T-helper 2 cell treated with Interferon-gamma antibody and Interleukin-4, amounts not matched to agents 5 μg/mL and 100 μg/mL, for 36 hours (primary cell): ENCODE measurements at regions not wholly inside any gene's neighbourhood (a gene's known extent, or its start where the extent isn't known, plus 50 kb on each side); places are given as distances from the start of the nearest gene placed in this dataset.

Source experiments
- DNase-seq: peaks from one replicate; pipeline ENCODE4 v3.0.0; 2021; ENCODE audit warnings: low spot score
- H3K27ac Mint-ChIP-seq: one replicate; pipeline ENCODE4 v1.8.0; 2021; ENCODE audit warnings: mild to moderate bottlenecking, mixed read lengths
- H3K27me3 Mint-ChIP-seq: one replicate; pipeline ENCODE4 v1.8.0; 2021; ENCODE audit warnings: low read depth, mixed read lengths
- H3K36me3 Mint-ChIP-seq: one replicate; pipeline ENCODE4 v1.8.0; 2021; ENCODE audit warnings: low read depth, mixed read lengths
- H3K4me1 Mint-ChIP-seq: one replicate; pipeline ENCODE4 v1.8.0; 2021; ENCODE audit warnings: low read depth, mixed read lengths
- H3K4me3 Mint-ChIP-seq: one replicate; pipeline ENCODE4 v1.8.0; 2022; ENCODE audit warnings: mild to moderate bottlenecking, moderate library complexity, mixed read lengths
- H3K9me3 Mint-ChIP-seq: one replicate; pipeline ENCODE4 v1.8.0; 2021; ENCODE audit warnings: mixed read lengths

DNA sequence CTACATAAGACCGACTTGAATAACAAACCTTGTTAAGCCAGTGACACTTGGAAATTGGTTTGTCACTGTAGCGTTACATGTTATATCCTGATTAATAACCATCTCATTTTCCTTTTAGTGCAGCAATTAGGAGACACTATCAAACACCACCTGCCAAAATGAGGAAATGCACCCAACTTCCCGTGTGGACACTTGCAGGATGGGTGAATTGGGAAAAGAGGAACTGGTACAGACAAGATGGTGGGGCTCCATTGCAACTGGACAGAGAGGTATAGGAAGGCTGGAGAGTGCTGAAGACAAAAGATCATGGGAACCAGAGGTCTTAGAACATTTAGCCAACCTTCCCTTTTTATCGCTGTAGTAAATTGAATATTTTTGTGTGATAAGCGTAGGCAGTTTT lies 816.3 kb upstream of the HS6ST1 start:
- Mint-ChIP-seq H3K9me3 (no peaks in the 10 kb centered on the region), H3K27ac (no peak overlapping the region), H3K36me3 (no peaks in the 10 kb centered on the region), H3K27me3 (no peaks in the 10 kb centered on the region), H3K4me1 (no peaks in the 10 kb centered on the region), H3K4me3 (no peak overlapping the region)
- DNase-seq: no peak

DNA sequence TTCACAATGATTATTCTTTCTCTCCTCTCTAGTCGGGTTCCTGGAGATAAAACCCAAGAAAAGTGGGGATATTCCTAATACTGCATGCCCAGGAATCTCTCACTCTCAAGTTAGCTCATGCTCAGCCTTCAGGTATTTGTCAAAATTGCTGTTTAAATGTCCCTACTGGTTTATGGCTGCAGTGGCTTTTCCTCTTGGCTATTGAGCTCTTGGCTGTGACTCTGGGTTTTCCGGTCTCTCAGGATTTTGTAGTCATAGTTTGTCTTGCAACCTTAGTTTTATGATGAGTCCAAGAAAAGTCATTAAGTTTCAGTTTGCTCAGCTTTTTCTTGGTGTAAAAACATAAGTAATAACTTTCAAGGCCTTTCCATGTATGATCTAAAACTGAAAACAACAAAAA lies 820.7 kb upstream of the HS6ST1 start:
- H3K36me3 Mint-ChIP-seq: no peaks in the 10 kb centered on the region
- no peaks in the 10 kb centered on the region for H3K9me3 Mint-ChIP-seq
- no peaks in the 10 kb centered on the region for H3K4me1 Mint-ChIP-seq
- H3K4me3 Mint-ChIP-seq: no peak overlapping the region
- no peak overlapping the region for H3K27ac Mint-ChIP-seq
- no peak for DNase-seq
- no peaks in the 10 kb centered on the region for H3K27me3 Mint-ChIP-seq

DNA sequence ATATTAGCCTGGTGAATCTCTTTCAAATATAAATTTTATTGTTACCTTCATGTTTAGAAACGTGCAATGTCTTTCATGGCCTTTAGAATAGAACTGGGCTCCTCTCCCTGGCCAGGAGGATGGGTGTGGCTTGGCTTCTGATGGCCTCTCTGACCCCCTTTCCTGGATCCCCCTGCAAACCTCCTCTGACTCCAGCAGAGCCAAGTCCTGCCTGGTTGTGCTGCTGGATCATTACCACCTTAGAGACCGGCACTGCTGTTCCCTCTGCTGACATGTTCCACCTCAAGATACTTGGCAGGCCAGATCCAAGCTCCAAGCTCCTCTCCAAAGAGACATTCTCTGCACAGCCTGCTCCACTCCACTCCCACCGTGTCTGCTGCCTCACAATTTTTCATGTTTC lies 823.8 kb upstream of the HS6ST1 start:
- H3K27me3 Mint-ChIP-seq: no peaks in the 10 kb centered on the region
- H3K4me3 Mint-ChIP-seq: no peak overlapping the region
- H3K9me3 Mint-ChIP-seq: no peaks in the 10 kb centered on the region
- no peaks in the 10 kb centered on the region for H3K36me3 Mint-ChIP-seq
- no peak for DNase-seq
- H3K27ac Mint-ChIP-seq: no peak overlapping the region
- H3K4me1 Mint-ChIP-seq: no peaks in the 10 kb centered on the region

DNA sequence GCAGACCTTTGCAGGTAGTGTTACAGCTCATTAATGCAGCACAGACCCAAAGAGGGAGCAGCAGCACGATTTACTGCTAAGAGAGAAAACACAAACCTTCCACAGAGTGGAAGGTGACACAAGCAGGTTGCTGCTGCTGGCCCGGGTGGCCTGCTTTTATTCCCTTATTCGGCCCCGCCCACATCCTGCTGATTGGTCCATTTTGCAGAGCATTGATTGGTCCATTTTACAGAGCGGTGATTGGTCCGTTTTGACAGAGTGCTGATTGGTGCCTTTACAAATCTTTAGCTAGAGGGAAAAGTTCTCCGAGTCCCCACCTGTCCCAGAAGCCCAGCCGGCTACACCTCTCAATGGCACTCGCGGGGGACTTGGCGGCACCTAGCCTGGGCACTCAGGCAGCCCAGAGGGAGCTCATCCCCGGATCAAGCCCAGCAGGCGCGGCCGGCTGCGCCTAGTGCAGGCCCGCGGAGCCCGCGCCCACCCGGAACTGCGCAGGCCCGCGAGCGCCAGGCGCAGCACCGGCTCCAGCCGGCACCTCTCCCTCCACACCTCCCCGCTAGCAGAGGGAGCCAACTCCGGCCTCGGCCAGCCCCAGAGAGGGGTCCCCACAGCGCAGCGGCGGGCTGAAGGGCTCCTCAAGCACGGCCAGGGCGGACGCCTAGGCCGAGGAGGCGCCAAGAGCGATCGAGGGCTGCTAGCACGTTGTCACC lies 825.6 kb upstream of the HS6ST1 start:
- Mint-ChIP-seq H3K9me3 (no peaks in the 10 kb centered on the region), H3K36me3 (no peaks in the 10 kb centered on the region), H3K27me3 (no peaks in the 10 kb centered on the region), H3K4me3 (no peak overlapping the region), H3K4me1 (no peaks in the 10 kb centered on the region), H3K27ac (no peak overlapping the region)
- no peak for DNase-seq

DNA sequence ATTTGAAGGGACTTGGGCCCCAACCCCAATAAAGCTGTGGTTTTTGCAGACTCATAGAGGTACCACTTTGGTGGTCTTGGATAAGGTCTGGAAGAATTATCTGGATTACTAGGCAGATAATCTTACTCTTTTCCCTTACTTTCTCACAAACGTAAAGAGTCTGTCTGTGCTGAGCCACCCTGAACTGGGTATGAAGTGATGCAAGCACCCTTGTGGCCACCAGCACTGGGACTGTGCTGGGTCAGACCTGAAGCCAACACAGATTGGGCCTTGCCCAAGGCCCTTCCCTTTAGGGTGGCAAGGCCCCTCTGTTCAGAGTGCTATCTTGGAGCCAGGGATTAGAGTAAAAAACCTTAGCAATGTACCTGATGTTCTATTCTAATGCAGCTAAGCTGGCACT lies 827.0 kb upstream of the RAB6C start:
- Mint-ChIP-seq H3K27ac (no peak overlapping the region), H3K4me1 (no peaks in the 10 kb centered on the region), H3K4me3 (no peak overlapping the region), H3K36me3 (no peaks in the 10 kb centered on the region), H3K9me3 (no peaks in the 10 kb centered on the region), H3K27me3 (no peaks in the 10 kb centered on the region)
- DNase-seq: no peak

DNA sequence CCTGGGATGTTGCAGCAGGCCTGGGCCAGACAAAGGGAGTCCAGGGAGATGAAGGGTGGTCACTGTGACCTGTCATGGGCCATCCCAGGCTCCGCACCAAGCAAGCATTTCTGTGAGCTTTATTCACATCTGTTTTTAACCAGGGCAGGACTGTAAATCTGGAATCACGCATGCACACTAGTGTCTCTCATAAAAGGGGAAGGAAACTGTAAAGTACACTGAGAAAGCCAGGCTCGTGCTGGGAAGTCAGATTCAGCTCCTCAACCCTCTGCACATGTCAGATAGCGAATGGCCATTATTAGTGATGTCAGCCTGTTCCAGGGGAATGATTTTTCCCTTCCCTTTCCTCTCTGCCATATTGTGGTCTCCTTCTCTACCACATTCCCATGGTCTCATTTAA lies 818.6 kb upstream of the RAB6C start:
- H3K27me3 Mint-ChIP-seq: no peaks in the 10 kb centered on the region
- no peaks in the 10 kb centered on the region for H3K4me1 Mint-ChIP-seq
- no peaks in the 10 kb centered on the region for H3K9me3 Mint-ChIP-seq
- DNase-seq: no peak
- no peaks in the 10 kb centered on the region for H3K36me3 Mint-ChIP-seq
- no peak overlapping the region for H3K4me3 Mint-ChIP-seq
- H3K27ac Mint-ChIP-seq: no peak overlapping the region

DNA sequence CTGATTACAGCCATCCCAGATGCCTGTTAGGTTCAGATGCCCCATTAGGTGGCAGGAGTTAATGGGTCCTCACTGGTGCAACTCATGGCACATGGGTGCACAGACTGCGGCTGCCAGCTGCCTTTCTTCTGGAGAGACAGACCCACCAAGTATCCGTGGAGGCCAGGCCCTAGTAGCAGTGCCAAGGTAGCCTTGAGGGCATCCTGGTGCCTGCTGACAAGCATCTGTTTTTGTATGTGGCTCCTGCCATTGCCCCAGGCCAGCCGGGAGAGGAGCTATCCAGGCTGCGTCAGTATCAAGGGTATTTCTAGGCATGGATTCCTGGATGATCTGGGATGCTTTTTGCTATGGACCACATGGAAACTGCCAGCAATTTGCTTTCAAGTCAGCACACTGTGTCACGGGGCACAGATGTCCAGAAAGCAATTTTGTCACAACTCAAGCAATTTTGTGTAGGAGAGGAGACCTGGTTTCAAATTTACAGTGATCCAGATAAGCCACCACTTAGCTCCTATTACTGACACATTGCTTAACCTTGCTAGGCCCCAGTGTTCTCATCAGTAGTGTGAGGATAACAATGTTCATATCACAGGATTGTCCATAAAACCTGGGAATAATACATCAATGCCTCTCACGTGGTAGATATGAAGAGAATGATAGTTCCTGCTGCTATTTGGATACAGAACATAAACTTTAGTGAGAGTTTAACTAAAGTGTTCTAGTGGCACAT lies 815.1 kb upstream of the RAB6C start:
- no peaks in the 10 kb centered on the region for H3K9me3 Mint-ChIP-seq
- no peaks in the 10 kb centered on the region for H3K4me1 Mint-ChIP-seq
- H3K27me3 Mint-ChIP-seq: no peaks in the 10 kb centered on the region
- H3K4me3 Mint-ChIP-seq: no peak overlapping the region
- no peak overlapping the region for H3K27ac Mint-ChIP-seq
- no peaks in the 10 kb centered on the region for H3K36me3 Mint-ChIP-seq
- no peak for DNase-seq

DNA sequence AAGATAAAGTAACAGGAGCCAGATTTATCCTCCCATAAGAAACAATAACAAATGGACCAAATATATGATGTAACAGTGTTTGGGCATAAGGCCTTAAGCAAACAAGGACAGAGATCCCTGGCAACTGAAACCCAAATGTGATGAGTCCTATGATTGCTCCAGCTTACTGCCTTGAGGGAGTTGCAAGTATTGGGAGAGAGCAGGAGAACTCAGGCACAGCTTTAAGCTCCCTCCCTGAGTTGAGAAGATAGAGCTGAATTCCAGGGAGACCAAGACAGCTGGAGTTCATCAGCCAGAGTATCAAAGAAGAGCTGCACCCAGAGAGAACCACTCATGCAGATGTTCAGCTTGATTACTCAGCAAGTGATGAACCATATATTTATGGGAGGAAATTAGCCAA lies 814.5 kb upstream of the RAB6C start:
- Mint-ChIP-seq H3K4me1 (no peaks in the 10 kb centered on the region), H3K4me3 (no peak overlapping the region), H3K27ac (no peak overlapping the region), H3K27me3 (no peaks in the 10 kb centered on the region), H3K9me3 (no peaks in the 10 kb centered on the region), H3K36me3 (no peaks in the 10 kb centered on the region)
- DNase-seq: no peak

DNA sequence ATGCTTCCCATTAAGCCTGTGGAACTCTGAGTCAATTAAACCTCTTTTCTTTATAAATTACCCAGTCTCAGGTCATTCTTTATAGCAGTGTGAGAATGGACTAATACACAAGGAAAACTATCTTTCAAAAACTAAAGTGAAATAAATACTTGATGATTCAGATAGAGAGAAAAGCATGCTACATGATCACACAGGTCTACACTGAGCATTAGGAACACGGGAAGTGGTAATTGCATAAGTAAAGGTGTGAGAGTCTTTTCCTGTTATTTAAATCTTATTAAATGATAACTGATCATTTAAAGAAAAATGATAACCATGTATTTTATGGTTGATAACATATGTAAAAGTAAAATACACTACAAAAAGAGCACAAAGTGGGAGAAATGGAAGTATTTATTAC lies 812.0 kb upstream of the RAB6C start:
- no peak overlapping the region for H3K27ac Mint-ChIP-seq
- H3K4me1 Mint-ChIP-seq: no peaks in the 10 kb centered on the region
- no peaks in the 10 kb centered on the region for H3K27me3 Mint-ChIP-seq

DNA sequence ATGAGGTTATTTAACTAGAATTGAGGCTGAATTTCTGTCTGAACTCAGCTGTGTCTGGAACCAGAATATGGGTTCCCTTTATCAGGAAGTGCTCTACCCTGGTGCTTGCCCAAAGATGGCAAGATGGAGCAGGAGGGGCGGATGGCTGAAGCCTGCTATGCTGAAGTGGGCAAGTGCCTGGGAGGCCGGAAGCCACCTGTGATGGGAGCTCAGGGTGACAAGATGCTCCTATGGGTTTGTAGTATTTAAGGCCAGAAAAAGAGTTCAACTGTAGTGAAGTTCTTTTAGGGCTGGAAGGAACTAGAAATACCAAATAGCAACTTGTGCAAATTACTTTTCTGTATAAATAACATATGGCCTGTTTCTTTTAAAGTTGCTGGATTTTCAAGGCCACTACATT lies 808.9 kb upstream of the RAB6C start:
- no peaks in the 10 kb centered on the region for H3K36me3 Mint-ChIP-seq
- H3K27me3 Mint-ChIP-seq: no peaks in the 10 kb centered on the region
- H3K4me3 Mint-ChIP-seq: no peak overlapping the region

More for the DNA sequence above, 812.0 kb upstream of the RAB6C start:
- Mint-ChIP-seq H3K36me3 (no peaks in the 10 kb centered on the region), H3K9me3 (no peaks in the 10 kb centered on the region), H3K4me3 (no peak overlapping the region)
- no peak for DNase-seq

DNA sequence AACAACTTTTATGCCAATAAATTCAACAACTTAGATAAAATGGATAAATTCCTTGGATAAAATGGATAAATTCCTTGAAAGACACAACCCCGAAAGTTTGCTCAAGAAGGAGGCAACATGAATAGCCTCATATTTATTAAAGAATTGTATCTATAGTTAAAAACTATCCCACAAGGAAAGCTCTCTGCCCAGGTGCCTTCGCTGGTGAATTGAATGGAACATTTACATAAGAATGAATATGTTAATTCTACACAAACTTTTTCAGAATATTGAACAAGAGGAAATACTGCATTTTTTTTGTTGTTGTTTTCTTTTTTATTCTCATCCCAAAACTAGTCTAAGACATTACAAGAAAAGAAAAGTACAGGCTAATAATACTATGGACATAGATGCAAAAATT lies 805.3 kb upstream of the RAB6C start:
- Mint-ChIP-seq H3K27me3 (no peaks in the 10 kb centered on the region), H3K9me3 (no peaks in the 10 kb centered on the region), H3K27ac (no peak overlapping the region), H3K4me1 (no peaks in the 10 kb centered on the region), H3K4me3 (no peak overlapping the region), H3K36me3 (no peaks in the 10 kb centered on the region)
- no peak for DNase-seq

More for the DNA sequence above, 808.9 kb upstream of the RAB6C start:
- no peak for DNase-seq
- no peak overlapping the region for H3K27ac Mint-ChIP-seq
- H3K4me1 Mint-ChIP-seq: no peaks in the 10 kb centered on the region
- no peaks in the 10 kb centered on the region for H3K9me3 Mint-ChIP-seq

DNA sequence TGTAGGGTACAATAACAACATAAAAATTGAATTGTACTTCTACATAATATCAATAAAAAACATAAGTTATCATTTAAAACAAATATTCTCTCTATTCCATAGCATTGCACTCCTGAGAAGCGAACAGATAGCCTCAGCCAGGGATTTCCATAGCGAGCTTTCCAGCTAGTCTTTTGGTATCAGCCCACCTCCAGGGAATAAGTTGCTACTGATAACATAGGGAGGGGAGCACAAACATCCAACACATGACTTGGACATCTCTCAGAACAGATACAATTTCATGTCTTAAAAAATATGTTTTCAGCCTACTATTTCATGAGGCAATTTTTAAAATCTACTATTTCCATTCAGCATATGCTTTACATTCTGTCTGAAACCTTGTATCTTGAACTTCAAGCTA lies 804.4 kb upstream of the RAB6C start:
- no peak for DNase-seq
- H3K4me3 Mint-ChIP-seq: no peak overlapping the region
- no peaks in the 10 kb centered on the region for H3K9me3 Mint-ChIP-seq
- H3K4me1 Mint-ChIP-seq: no peaks in the 10 kb centered on the region
- H3K27ac Mint-ChIP-seq: no peak overlapping the region
- H3K27me3 Mint-ChIP-seq: no peaks in the 10 kb centered on the region
- H3K36me3 Mint-ChIP-seq: no peaks in the 10 kb centered on the region

DNA sequence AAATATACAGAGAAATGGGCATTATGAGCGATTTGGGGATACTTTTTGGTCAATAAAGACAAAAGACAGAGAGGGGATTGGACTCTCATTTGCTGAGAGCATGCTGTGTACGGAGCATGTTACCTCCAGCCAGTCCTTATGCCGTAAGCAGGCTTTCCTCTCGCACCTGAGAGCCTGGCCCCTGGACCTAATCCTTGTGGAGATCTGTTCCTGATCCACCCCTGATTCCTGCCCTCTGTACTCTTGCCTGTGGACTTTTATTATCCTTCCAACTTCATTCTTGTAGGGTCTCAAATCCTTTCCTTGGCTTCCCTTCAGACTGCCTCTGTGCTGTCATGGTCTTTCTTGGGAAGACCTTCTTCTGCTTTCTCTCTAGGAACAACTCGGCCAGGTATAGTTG lies 803.1 kb upstream of the RAB6C start:
- no peaks in the 10 kb centered on the region for H3K27me3 Mint-ChIP-seq
- no peak overlapping the region for H3K4me3 Mint-ChIP-seq
- H3K9me3 Mint-ChIP-seq: no peaks in the 10 kb centered on the region
- no peaks in the 10 kb centered on the region for H3K4me1 Mint-ChIP-seq
- no peaks in the 10 kb centered on the region for H3K36me3 Mint-ChIP-seq
- DNase-seq: no peak
- H3K27ac Mint-ChIP-seq: no peak overlapping the region

DNA sequence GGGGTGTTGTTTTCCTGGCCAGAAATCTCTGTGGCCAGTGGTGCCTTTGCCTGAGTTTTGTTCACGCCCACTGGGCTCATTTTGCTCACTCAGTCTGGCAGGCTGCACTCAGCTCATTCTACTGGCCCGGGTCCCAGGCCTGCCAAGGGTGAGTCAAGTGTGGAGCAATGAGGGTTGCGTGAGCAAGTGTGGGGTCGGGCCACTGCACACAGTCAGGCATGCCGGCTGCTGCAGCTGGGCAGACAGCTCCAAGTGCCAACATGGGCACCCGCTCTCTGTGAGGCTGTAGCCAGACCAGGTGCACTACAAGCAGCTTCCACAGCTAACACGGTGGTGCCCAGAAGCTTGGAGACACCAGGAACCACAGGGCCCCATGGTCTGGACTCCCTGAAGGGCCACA lies 801.1 kb upstream of the RAB6C start:
- no peaks in the 10 kb centered on the region for H3K36me3 Mint-ChIP-seq
- no peak for DNase-seq
- H3K4me1 Mint-ChIP-seq: no peaks in the 10 kb centered on the region
- H3K27ac Mint-ChIP-seq: no peak overlapping the region
- H3K9me3 Mint-ChIP-seq: no peaks in the 10 kb centered on the region
- no peak overlapping the region for H3K4me3 Mint-ChIP-seq
- no peaks in the 10 kb centered on the region for H3K27me3 Mint-ChIP-seq

DNA sequence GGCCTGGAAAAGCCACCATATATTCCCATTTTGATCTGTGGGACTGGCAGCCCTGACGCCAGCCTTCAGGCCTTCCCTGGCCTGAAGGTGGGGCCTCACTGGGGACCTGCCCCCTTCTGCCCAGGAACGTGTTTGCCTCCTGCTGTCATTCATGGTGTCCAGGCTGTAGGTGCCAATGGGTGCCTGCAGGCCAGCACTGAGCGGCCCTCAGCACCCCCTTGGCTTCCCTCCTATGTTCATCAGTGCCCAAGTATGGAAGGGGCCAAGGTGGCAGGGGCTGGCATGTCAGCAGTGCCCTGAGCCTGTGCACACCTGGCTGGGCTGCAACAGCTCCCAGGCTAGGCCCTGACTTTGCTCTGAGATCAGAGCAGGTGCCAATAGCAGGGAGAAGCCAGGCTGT lies 800.3 kb upstream of the RAB6C start:
- Mint-ChIP-seq H3K9me3 (no peaks in the 10 kb centered on the region), H3K27me3 (no peaks in the 10 kb centered on the region)

More for the DNA sequence above, 800.3 kb upstream of the RAB6C start:
- DNase-seq: no peak
- Mint-ChIP-seq H3K27ac (no peak overlapping the region), H3K4me3 (no peak overlapping the region), H3K4me1 (no peaks in the 10 kb centered on the region), H3K36me3 (no peaks in the 10 kb centered on the region)
